Neural progenitor cell (in vitro differentiated cells): ENCODE measurements at regions not wholly inside any gene's neighbourhood (a gene's known extent, or its start where the extent isn't known, plus 50 kb on each side); places are given as distances from the start of the nearest gene placed in this dataset.
A peak's percentile ranks its signal among the peaks of the same experiment; 100 is the strongest.

ENCODE experiments used
- EZH2 ChIP-seq: fragments of 200-600 bp; sonication (generic); IDR thresholded peaks from 2 replicates; pipeline ENCODE4 v1.6.1; 2017; ENCODE audit warnings: antibody characterized with exemption, mild to moderate bottlenecking, moderate library complexity
- EZH2phosphoT487 ChIP-seq: fragments of 200-600 bp; sonication (generic); IDR thresholded peaks from 2 replicates; pipeline ENCODE4 v1.6.1; 2017; ENCODE audit warnings: antibody characterized with exemption
- TF ChIP-seq, protein P1 (sequence below): fragments of 200-600 bp; sonication (generic); IDR thresholded peaks from 2 replicates; pipeline ENCODE4 v1.5.1; 2017; ENCODE audit warnings: antibody characterized with exemption, mild to moderate bottlenecking

DNA sequence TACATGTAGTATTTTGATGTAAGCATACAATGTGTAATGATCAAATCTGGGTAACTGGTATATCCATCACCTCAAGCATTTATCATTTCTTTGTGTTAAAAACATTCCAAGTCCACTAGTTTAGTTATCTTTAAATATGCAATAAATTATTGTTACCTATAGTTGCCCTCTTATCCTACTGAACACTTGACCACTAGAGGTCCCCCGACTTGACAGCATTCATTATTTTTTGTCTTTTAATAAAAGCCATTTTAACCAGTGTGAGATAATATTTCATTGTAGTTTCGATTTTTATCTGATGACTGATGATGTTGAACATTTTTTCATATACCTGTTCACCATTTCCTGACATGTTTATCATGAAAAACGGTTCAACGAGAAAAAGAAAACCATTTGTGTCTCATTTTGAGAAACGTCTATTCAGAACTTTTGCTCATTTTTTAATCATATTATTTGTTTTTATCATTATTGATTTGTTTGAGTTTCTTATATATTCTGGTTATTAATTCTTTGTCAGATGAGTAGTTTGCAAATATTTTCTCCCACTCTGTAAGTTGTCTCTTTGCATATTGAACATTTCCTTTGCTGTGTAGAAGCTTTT lies 199.0 kb upstream of the CXXC4 start:
- TF ChIP-seq EZH2phosphoT487 (no peak), EZH2 (no peak)
- TF ChIP-seq, protein P1, sequence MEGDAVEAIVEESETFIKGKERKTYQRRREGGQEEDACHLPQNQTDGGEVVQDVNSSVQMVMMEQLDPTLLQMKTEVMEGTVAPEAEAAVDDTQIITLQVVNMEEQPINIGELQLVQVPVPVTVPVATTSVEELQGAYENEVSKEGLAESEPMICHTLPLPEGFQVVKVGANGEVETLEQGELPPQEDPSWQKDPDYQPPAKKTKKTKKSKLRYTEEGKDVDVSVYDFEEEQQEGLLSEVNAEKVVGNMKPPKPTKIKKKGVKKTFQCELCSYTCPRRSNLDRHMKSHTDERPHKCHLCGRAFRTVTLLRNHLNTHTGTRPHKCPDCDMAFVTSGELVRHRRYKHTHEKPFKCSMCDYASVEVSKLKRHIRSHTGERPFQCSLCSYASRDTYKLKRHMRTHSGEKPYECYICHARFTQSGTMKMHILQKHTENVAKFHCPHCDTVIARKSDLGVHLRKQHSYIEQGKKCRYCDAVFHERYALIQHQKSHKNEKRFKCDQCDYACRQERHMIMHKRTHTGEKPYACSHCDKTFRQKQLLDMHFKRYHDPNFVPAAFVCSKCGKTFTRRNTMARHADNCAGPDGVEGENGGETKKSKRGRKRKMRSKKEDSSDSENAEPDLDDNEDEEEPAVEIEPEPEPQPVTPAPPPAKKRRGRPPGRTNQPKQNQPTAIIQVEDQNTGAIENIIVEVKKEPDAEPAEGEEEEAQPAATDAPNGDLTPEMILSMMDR, result peak; percentile 42
